ENCODE measurements at regions not wholly inside any gene's neighbourhood (a gene's known extent, or its start where the extent isn't known, plus 50 kb on each side); places are given as distances from the start of the nearest gene placed in this dataset.

GRCh38 chr10:109474261-109474660 is 449.1 kb downstream of the XPNPEP1 start:
- no peak for DNase-seq

GRCh38 chr10:109467551-109467950 is 455.8 kb downstream of the XPNPEP1 start:
- DNase-seq: no peak

DNA sequence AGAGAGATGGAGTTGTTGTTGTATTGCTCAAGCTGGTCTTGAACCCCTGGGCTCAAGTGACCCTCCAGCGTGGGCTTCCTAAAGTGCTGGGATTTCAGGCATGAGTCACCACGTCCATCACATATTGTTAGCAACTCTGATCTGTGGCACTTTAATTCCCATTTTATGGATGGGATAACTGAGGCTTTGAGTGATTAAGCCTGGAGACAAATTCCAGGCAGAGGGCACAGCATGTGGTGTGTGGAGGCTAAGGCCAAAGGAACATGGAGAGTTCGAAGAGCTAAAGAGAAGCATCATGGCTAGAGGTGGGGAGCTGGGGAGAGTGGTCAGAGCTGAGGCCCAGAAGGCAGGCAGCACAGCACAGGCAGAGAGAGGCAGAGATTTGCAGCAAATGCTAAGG is 458.4 kb downstream of the XPNPEP1 start:
- no peak for DNase-seq

GRCh38 chr10:109457302-109457638 is 466.0 kb downstream of the XPNPEP1 start:
- DNase-seq: no peak

GRCh38 chr10:109456566-109457301 is 466.6 kb downstream of the XPNPEP1 start:
- no peak for DNase-seq

GRCh38 chr10:109454691-109455090 is 468.6 kb downstream of the XPNPEP1 start:
- no peak for DNase-seq

- no peak for DNase-seq
Observed at GRCh38 chr10:109451879-109452278, 471.4 kb downstream of the XPNPEP1 start.

- DNase-seq: no peak
Observed at GRCh38 chr10:109450702-109451101, 472.6 kb downstream of the XPNPEP1 start.

- DNase-seq: no peak
Observed at GRCh38 chr10:109433434-109433833, 489.9 kb downstream of the XPNPEP1 start.

GRCh38 chr10:109432281-109432680 is 491.0 kb downstream of the XPNPEP1 start:
- no peak for DNase-seq

DNA sequence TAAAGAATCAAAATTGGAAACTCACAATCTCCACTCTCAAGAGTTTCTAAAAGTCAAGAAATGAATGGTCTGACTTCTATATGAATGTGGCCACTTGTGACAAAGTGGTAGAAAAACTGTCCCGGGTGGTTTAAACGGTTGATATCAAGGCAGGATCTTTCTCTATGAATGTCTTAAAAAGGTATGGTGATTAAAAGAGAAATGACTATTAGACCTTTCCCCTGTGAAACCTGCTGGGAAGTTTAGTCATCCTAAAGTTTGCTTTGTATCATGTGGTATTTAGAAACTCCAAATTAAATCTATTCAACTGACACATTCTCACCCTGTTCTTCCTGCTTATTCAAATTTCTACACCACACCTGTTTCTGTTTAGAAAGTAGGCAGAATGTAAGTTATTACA is 492.5 kb downstream of the XPNPEP1 start:
- no peak for DNase-seq

DNA sequence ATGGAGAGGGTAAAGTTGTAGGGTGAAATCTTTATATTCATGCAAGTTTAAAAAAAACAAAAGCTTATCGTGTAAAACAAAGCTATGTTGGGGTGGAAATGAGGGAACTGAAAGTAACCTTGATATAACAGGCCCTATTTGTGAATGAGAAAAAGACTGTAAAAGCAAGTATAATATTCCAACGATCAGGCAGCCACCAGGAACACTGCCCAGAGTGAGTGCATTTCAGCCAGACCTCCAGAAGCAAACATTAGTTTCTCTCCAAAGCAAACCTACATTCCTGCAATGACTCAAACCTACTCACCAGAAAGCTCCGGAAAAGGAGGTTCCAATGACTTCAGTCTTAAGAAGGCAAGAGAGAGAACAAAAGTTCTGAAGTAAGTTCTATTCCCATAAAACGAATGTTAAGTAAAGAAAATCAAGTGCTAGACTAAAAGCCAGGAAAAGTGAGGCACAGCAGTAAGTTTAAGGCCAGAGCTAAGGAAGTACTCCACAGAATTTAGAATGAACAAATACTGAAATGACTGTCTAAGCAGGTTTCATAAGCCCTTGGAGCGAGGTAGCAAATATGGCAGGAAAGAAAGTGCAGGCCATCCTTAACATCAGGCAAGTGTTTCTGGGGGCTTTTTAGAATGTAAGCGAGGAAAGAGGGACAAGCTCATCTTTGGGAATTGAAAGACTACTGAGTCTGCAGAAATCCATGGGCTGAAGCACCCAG is 493.1 kb downstream of the XPNPEP1 start:
- DNase-seq: no peak

DNA sequence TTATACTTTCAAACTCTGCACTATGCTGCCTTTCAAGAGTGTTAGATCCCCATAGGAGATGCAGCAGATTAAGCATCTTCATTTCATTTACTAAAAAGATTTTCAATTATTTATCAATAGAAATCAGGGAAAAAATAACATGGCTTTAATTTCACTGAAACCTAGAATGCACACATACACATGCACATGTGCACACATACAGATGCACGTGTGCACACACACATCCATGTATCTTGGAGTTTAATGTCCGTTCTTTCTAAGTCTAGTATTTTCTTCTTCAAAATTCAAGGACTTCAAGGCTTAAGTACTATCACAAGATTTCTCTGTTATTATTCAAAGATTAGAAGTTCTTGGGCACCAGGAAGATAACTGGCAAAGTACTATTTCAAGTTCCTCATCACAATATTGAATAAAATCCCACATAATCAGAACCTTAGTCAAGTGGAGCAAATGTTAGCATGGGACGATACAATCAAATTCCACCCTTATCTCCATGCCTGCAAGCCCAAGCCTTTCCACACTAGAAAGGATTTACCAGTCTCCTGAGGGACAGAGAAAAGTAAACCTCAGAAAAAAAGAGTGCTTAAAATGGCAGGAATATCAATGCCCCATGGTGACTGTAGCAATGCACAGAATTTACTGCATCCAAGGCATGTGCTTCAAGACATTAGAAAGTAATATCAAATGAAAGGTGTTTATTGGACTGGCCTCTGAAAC is 494.4 kb downstream of the XPNPEP1 start:
- DNase-seq: no peak

- DNase-seq: no peak
Observed at GRCh38 chr10:109427411-109427810, 495.9 kb downstream of the XPNPEP1 start.

- no peak for DNase-seq
Observed at GRCh38 chr10:109426987-109427386, 496.3 kb downstream of the XPNPEP1 start.

DNA sequence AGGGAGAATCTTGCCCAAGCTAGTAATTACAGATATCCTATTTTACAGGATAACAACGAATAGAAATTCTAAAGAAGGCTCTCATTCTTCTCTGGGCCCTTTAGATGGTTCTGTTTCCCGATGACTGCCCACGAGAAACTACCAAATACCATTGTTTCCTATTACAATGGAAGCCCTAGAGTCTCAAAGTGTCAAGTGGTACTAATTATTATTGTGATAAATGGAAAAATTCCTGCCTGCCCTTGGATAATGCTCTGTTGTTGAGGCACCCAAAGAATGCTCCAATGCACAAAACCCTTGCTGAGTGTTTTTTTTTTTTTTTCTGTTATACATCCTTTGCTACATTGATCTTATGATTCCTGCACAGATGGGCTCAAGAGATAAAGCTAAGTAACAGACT is 504.5 kb downstream of the XPNPEP1 start:
- no peak for DNase-seq

DNA sequence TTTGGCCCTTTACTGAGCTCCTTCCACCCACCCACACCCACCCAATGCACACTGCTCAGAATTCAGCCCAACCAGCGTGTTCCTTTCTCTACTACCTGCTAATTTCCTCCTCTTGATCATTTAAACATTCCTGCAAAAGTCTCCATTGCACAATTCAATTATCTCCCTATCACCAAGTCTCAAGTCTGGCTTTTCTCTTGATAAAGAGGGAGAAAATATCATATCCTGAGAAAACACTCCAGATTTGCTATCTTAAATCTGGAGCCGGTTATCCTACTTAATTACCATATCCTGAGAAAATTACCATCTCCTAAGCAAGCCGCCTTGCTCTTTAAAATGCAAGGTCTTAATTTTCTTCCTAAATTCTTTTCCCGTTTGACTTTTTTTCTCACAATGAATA is 505.5 kb downstream of the XPNPEP1 start:
- DNase-seq: no peak

- DNase-seq: no peak
Observed at GRCh38 chr10:109412353-109412752, 511.0 kb downstream of the XPNPEP1 start.

GRCh38 chr10:109411917-109412316 is 511.4 kb downstream of the XPNPEP1 start:
- no peak for DNase-seq

DNA sequence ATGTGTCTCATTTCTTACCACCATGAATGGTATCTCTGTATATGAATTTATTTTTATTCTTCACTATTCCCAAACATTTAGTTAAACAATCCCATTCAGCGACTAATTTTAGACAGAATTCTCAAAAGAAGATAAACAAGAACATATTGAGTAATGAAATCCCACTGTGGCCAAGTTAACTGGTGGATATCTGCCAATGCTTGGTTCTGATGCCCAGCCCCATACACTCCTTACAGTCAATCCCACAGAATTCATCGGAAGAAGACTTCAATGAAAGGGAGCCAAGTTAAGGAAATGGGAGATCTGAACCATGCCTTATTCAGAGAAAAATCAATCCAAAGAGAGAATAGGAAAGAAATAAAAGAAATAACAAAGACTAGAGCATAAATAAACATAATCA is 518.0 kb downstream of the XPNPEP1 start:
- no peak for DNase-seq

- DNase-seq: no peak
Observed at GRCh38 chr10:109403551-109403950, 519.8 kb downstream of the XPNPEP1 start.

- DNase-seq: no peak
Observed at GRCh38 chr10:109393425-109393824, 529.9 kb downstream of the XPNPEP1 start.

DNA sequence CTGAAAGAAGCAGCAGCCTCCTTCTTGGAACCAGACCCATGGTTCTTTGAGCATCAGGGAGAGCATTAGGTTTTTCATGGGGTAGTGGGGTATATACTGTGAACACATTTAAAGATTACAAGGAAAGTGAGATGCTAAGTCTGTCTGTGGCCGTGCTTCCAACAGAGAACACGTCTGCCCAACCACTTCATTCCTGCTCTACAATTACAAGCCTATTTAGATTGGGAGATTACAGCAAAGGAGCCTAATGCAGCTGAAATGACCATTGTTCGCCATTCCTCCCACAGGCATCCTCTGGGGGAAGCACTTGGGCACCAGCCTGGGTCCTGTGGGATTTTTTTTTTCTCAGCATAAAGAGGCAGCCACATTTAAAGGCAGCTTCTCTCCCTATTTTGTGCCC is 536.4 kb downstream of the XPNPEP1 start:
- no peak for DNase-seq

DNA sequence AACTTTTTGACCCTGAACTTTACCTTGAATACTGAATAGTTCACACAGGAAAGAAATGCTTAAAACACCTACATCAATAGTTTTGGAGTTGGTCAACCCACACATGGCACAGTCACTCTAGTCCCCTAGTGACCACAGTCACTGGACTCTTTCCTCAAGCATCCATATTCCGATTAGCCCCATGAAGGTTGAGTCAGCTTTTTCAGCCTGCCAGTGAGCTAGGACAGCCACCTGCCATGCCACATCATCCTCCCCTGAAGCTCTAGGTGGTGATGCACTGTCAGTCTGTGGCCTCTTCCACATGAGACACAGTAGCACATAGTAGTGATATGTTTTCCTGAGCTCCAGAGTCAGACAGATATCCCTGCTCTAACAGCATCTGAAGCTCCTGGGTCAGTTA is 537.2 kb downstream of the XPNPEP1 start:
- no peak for DNase-seq

All from CD4-positive, alpha-beta T cell treated with Interferon alpha-2 for 1 hour (primary cell).